ENCODE measurements at regions not wholly inside any gene's neighbourhood (a gene's known extent, or its start where the extent isn't known, plus 50 kb on each side); places are given as distances from the start of the nearest gene placed in this dataset.
"Not testable (repeated sequence)": the region's sequence is repeated elsewhere in the genome, so short reads cannot be mapped to it uniquely, and the experiment has no call there.

GRCh38 chr18:76722224-76723061 is 99.9 kb upstream of the ZNF236 start:
- no peak overlapping the region for H3K4me3 ChIP-seq

GRCh38 chr18:76721207-76721996 is 101.0 kb upstream of the ZNF236 start:
- H3K27ac ChIP-seq = peak overlapping the region in 2 of 21 experiments; percentile 7 to 29

More at GRCh38 chr18:76722224-76723061, 99.9 kb upstream of the ZNF236 start:
- H3K27ac ChIP-seq = no peak overlapping the region

GRCh38 chr18:76720683-76721082 is 101.7 kb upstream of the ZNF236 start:
- no peak overlapping the region for H3K4me3 ChIP-seq
- no peak overlapping the region for H3K27ac ChIP-seq

More at GRCh38 chr18:76721207-76721996, 101.0 kb upstream of the ZNF236 start:
- no peak overlapping the region for H3K4me3 ChIP-seq

- no peak overlapping the region for H3K27ac ChIP-seq
Measured at GRCh38 chr18:76715012-76715610, 107.2 kb upstream of the ZNF236 start.

GRCh38 chr18:76713432-76713831 is 108.9 kb upstream of the ZNF236 start:
- Histone ChIP-seq H3K4me3 (no peak overlapping the region), H3K27ac (no peak overlapping the region)

More at GRCh38 chr18:76715012-76715610, 107.2 kb upstream of the ZNF236 start:
- no peak overlapping the region for H3K4me3 ChIP-seq

- no peak overlapping the region for H3K4me3 ChIP-seq
- H3K27ac ChIP-seq = no peak overlapping the region
Measured at GRCh38 chr18:76712511-76713140, 109.7 kb upstream of the ZNF236 start.

GRCh38 chr18:76710646-76711520 is 111.5 kb upstream of the ZNF236 start:
- Histone ChIP-seq H3K4me3 (no peak overlapping the region), H3K27ac (no peak overlapping the region)

GRCh38 chr18:76709659-76710645 is 112.4 kb upstream of the ZNF236 start:
- Histone ChIP-seq H3K27ac (no peak overlapping the region), H3K4me3 (no peak overlapping the region)

GRCh38 chr18:76708722-76709353 is 113.5 kb upstream of the ZNF236 start:
- H3K4me3 ChIP-seq = no peak overlapping the region
- no peak overlapping the region for H3K27ac ChIP-seq

GRCh38 chr18:76708071-76708721 is 114.2 kb upstream of the ZNF236 start:
- no peak overlapping the region for H3K27ac ChIP-seq
- no peak overlapping the region for H3K4me3 ChIP-seq

GRCh38 chr18:76707534-76707933 is 114.8 kb upstream of the ZNF236 start:
- no peak overlapping the region for H3K4me3 ChIP-seq
- H3K27ac ChIP-seq = no peak overlapping the region

- not testable (repeated sequence) for H3K4me3 ChIP-seq, H3K27ac ChIP-seq
Measured at GRCh38 chr18:76704589-76704988, 117.8 kb upstream of the ZNF236 start.

- H3K4me3 ChIP-seq = no peak overlapping the region
- H3K27ac ChIP-seq = no peak overlapping the region
Measured at GRCh38 chr18:76699923-76700322, 122.4 kb upstream of the ZNF236 start.

- peak overlapping the region in 3 of 21 experiments; percentile 61 to 70 (median 61) for H3K27ac ChIP-seq
- no peak overlapping the region for H3K4me3 ChIP-seq
Measured at GRCh38 chr18:76697441-76697901, 124.9 kb upstream of the ZNF236 start.

GRCh38 chr18:76691800-76692199 is 130.6 kb upstream of the ZNF236 start:
- Histone ChIP-seq H3K4me3 (no peak overlapping the region), H3K27ac (no peak overlapping the region)

- H3K4me3 ChIP-seq = no peak overlapping the region
- no peak overlapping the region for H3K27ac ChIP-seq
Measured at GRCh38 chr18:76689646-76690264, 132.6 kb upstream of the ZNF236 start.
